GM12878 (cell line): ENCODE measurements at regions not wholly inside any gene's neighbourhood (a gene's known extent, or its start where the extent isn't known, plus 50 kb on each side); places are given as distances from the start of the nearest gene placed in this dataset.

Experiments
- BHLHE40 ChIP-seq, 2 experiments: fragments of 450-650 bp in 1 of 2; IDR thresholded peaks; 2 replicates each; pipeline ENCODE4 v1.6.1; 2011 to 2017; ENCODE audit warnings: low read depth in 2 of 2, borderline replicate concordance in 1 of 2, improper control_type of control experiment in 1 of 2, low read length in 1 of 2, mild to moderate bottlenecking in 1 of 2
- CBFB ChIP-seq: IDR thresholded peaks from 2 replicates; pipeline ENCODE4 v1.6.1; 2016; ENCODE audit warnings: antibody characterized with exemption, low read depth
- GATAD2B ChIP-seq: fragments of 450-650 bp; conservative IDR thresholded peaks from 2 replicates; pipeline ENCODE4 v1.6.1; 2017; ENCODE audit warnings: low read depth, mild to moderate bottlenecking, moderate library complexity
- MXI1 ChIP-seq: fragments of 150-350 bp; IDR thresholded peaks from 2 replicates; pipeline ENCODE4 v1.6.1; 2011; ENCODE audit warnings: low read depth, mild to moderate bottlenecking, inconsistent platforms, low read length, improper control_type of control experiment
- NBN ChIP-seq: fragments of 450-650 bp; IDR thresholded peaks from 2 replicates; pipeline ENCODE4 v1.6.1; 2016
- NRF1 ChIP-seq: conservative IDR thresholded peaks from 2 replicates; pipeline ENCODE4 v1.6.1; 2011; ENCODE audit warnings: mild to moderate bottlenecking, low read depth, low read length, improper control_type of control experiment
- PKNOX1 ChIP-seq: fragments of 450-650 bp; IDR thresholded peaks from 2 replicates; pipeline ENCODE4 v1.6.1; 2016; ENCODE audit warnings: mild to moderate bottlenecking
- TF ChIP-seq, protein P1 (sequence below): fragments of 450-650 bp; IDR thresholded peaks from 2 replicates; pipeline ENCODE4 v1.6.1; 2017; ENCODE audit warnings: borderline replicate concordance
- TF ChIP-seq, protein P2 (sequence below): fragments of 150-350 bp; IDR thresholded peaks from 2 replicates; pipeline ENCODE4 v1.6.1; 2014; ENCODE audit warnings: mild to moderate bottlenecking, low read depth, low read length
- TF ChIP-seq, protein P3 (sequence below): fragments of 450-650 bp; IDR thresholded peaks from 2 replicates; pipeline ENCODE4 v1.6.1; 2016; ENCODE audit warnings: mild to moderate bottlenecking, moderate library complexity, borderline replicate concordance

DNA sequence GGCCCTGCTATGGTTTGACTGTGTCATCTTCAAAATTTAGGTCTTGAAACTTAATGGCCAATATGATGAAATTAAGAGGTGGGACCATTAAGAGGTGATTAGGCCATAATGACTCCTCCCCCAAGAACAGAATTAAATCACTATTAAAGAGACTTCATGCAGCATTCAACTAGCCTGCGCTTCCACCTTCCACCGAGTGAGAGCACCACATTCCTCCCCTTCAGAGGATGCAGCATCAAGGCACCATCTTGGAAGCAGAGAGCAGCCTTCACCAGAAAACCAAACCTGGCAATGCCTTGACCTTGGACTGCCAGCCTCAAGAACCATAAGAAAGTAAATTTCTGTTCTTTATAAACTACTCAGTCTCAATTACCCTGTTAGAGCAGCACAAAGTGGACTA, 371.1 kb upstream of the NFE2L3 start (continued):
- TF ChIP-seq, protein P1, sequence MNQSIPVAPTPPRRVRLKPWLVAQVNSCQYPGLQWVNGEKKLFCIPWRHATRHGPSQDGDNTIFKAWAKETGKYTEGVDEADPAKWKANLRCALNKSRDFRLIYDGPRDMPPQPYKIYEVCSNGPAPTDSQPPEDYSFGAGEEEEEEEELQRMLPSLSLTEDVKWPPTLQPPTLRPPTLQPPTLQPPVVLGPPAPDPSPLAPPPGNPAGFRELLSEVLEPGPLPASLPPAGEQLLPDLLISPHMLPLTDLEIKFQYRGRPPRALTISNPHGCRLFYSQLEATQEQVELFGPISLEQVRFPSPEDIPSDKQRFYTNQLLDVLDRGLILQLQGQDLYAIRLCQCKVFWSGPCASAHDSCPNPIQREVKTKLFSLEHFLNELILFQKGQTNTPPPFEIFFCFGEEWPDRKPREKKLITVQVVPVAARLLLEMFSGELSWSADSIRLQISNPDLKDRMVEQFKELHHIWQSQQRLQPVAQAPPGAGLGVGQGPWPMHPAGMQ = no peak
- TF ChIP-seq MXI1 (no peak), CBFB (no peak), BHLHE40 (IDR thresholded peaks at IDR 0.05; ENCODE audit: borderline replicate concordance in 1 of 2, low read depth in 2 of 2, low read length in 1 of 2) (no peak), GATAD2B (no peak), NRF1 (no peak), PKNOX1 (no peak), NBN (no peak)
- TF ChIP-seq, protein P2, sequence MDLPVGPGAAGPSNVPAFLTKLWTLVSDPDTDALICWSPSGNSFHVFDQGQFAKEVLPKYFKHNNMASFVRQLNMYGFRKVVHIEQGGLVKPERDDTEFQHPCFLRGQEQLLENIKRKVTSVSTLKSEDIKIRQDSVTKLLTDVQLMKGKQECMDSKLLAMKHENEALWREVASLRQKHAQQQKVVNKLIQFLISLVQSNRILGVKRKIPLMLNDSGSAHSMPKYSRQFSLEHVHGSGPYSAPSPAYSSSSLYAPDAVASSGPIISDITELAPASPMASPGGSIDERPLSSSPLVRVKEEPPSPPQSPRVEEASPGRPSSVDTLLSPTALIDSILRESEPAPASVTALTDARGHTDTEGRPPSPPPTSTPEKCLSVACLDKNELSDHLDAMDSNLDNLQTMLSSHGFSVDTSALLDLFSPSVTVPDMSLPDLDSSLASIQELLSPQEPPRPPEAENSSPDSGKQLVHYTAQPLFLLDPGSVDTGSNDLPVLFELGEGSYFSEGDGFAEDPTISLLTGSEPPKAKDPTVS = no peak
- TF ChIP-seq, protein P3, sequence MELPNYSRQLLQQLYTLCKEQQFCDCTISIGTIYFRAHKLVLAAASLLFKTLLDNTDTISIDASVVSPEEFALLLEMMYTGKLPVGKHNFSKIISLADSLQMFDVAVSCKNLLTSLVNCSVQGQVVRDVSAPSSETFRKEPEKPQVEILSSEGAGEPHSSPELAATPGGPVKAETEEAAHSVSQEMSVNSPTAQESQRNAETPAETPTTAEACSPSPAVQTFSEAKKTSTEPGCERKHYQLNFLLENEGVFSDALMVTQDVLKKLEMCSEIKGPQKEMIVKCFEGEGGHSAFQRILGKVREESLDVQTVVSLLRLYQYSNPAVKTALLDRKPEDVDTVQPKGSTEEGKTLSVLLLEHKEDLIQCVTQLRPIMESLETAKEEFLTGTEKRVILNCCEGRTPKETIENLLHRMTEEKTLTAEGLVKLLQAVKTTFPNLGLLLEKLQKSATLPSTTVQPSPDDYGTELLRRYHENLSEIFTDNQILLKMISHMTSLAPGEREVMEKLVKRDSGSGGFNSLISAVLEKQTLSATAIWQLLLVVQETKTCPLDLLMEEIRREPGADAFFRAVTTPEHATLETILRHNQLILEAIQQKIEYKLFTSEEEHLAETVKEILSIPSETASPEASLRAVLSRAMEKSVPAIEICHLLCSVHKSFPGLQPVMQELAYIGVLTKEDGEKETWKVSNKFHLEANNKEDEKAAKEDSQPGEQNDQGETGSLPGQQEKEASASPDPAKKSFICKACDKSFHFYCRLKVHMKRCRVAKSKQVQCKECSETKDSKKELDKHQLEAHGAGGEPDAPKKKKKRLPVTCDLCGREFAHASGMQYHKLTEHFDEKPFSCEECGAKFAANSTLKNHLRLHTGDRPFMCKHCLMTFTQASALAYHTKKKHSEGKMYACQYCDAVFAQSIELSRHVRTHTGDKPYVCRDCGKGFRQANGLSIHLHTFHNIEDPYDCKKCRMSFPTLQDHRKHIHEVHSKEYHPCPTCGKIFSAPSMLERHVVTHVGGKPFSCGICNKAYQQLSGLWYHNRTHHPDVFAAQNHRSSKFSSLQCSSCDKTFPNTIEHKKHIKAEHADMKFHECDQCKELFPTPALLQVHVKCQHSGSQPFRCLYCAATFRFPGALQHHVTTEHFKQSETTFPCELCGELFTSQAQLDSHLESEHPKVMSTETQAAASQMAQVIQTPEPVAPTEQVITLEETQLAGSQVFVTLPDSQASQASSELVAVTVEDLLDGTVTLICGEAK = no peak
